ENCODE measurements at regions not wholly inside any gene's neighbourhood (a gene's known extent, or its start where the extent isn't known, plus 50 kb on each side); places are given as distances from the start of the nearest gene placed in this dataset.

- TF ChIP-seq SNAI2 (CRISPR knock-in tag; IDR thresholded peaks at IDR 0.05) (no peak), ZFP3 (CRISPR knock-in tag; IDR thresholded peaks at IDR 0.05) (no peak), PATZ1 (CRISPR knock-in tag; IDR thresholded peaks at IDR 0.05; ENCODE audit: borderline replicate concordance) (no peak), ISL1 (CRISPR knock-in tag; IDR thresholded peaks at IDR 0.05) (no peak), BACH2 (CRISPR knock-in tag; IDR thresholded peaks at IDR 0.05; ENCODE audit: borderline replicate concordance) (no peak), TOX (CRISPR knock-in tag; IDR thresholded peaks at IDR 0.05; ENCODE audit: borderline replicate concordance) (no peak), ZFP30 (CRISPR knock-in tag; IDR thresholded peaks at IDR 0.05) (no peak), ZC3H10 (CRISPR knock-in tag; IDR thresholded peaks at IDR 0.05) (no peak), POU6F1 (CRISPR knock-in tag; IDR thresholded peaks at IDR 0.05; ENCODE audit: borderline replicate concordance, low read depth) (no peak), ZNF565 (CRISPR knock-in tag; conservative IDR thresholded peaks at IDR 0.05; ENCODE audit: low read depth) (no peak)
Measured at GRCh38 chr11:116600930-116601329, 171.9 kb downstream of the BUD13 start.
